Neural cell (in vitro differentiated cells): ENCODE measurements at regions not wholly inside any gene's neighbourhood (a gene's known extent, or its start where the extent isn't known, plus 50 kb on each side); places are given as distances from the start of the nearest gene placed in this dataset.

Experiments
- CTCF ChIP-seq: fragments of 450-650 bp; IDR thresholded peaks from 2 replicates; pipeline ENCODE4 v1.5.1; 2014; ENCODE audit warnings: antibody characterized with exemption, mild to moderate bottlenecking, moderate library complexity; ENCODE audit not compliant: poor library complexity, severe bottlenecking
- MXI1 ChIP-seq: fragments of 450-650 bp; conservative IDR thresholded peaks from 2 replicates; pipeline ENCODE4 v1.6.1; 2014; ENCODE audit warnings: antibody characterized with exemption, mild to moderate bottlenecking; ENCODE audit not compliant: poor library complexity, severe bottlenecking
- POLR2AphosphoS5 ChIP-seq: IDR thresholded peaks from 2 replicates; pipeline ENCODE4 v1.6.1; 2012

DNA sequence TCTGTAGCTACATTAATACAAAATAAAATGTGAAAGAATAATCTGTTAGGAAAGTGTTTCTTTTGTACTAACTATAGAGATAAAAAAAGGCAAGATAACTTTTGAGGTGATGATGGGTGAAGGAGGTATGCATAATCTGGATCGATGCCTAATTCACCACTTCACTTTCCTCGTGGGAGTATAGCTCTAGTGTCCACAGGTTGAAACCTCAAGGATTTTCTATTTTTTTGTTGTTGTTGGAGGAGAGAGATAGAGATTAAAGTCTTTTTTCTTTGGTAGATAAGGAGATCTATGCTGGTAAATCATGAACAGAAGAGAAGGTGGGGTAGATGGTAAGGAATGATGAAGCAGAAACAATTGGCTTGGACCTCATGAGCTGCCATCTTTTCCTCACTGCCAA lies 635.3 kb upstream of the ZEB2 start:
- TF ChIP-seq CTCF (no peak), POLR2AphosphoS5 (no peak), MXI1 (no peak)
